ENCODE measurements at regions not wholly inside any gene's neighbourhood (a gene's known extent, or its start where the extent isn't known, plus 50 kb on each side); places are given as distances from the start of the nearest gene placed in this dataset.

GRCh38 chr12:123051556-123051955, 71.1 kb downstream of the ARL6IP4 start:
- no peaks in the 10 kb centered on the region for H4K20me1 ChIP-seq (ENCODE audit: control insufficient read depth, insufficient read depth, low read length, poor library complexity, severe bottlenecking)
- Mint-ChIP-seq H3K9me3 (ENCODE audit: insufficient read depth) (no peaks in the 10 kb centered on the region), H3K4me1 (peaks cover 8% of the 10 kb centered on the region), H3K27ac (no peak overlapping the region), H3K27me3 (no peaks in the 10 kb centered on the region), H3K4me3 (no peak overlapping the region)
- DNase-seq = no peak
- CTCF ChIA-PET = no interaction called here
- H3K9ac ChIP-seq (ENCODE audit: low read length) = no peak overlapping the region
- no peak overlapping the region for H3K4me2 ChIP-seq (replicated peaks; ENCODE audit: low read depth, low read length, poor library complexity, severe bottlenecking)
- WGBS (ENCODE audit: insufficient coverage) = no CpG with 5 or more reads among the region's 3 CpGs
- H3K4me1 ChIP-seq (ENCODE audit: control insufficient read depth in 2 of 2, insufficient read depth in 2 of 2, low read length in 2 of 2) = peaks cover 0 to 3% of the 10 kb centered on the region in 2 donors
- POLR2A ChIA-PET = no interaction called here
- TF ChIP-seq CTCF (IDR thresholded peaks at IDR 0.05) (no peak), EZH2 (IDR thresholded peaks at IDR 0.05; ENCODE audit: borderline replicate concordance, insufficient read depth, low read depth, low read length, poor library complexity, severe bottlenecking) (no peak)
- H3K9me3 ChIP-seq (ENCODE audit: control extremely low read depth in 1 of 3, control insufficient read depth in 2 of 3, insufficient read depth in 1 of 3, low read length in 2 of 3) = no peaks in the 10 kb centered on the region
- intact Hi-C loops (cut with micrococcal nuclease) = no loop called here
- H3K27ac ChIP-seq (ENCODE audit: low read length in 2 of 2) = no peak overlapping the region
- ATAC-seq (ENCODE audit: low read depth) = no peak
- H3K79me2 ChIP-seq (ENCODE audit: control insufficient read depth, insufficient read depth, low read length) = peaks cover 9% of the 10 kb centered on the region
- no peaks in the 10 kb centered on the region for H3K27me3 ChIP-seq (replicated peaks in 1 of 4; ENCODE audit: control extremely low read depth in 1 of 4, control insufficient read depth in 3 of 4, insufficient read depth in 4 of 4, low read length in 3 of 4)
- no peak overlapping the region for H2AFZ ChIP-seq (ENCODE audit: insufficient read depth, low read depth, low read length, poor library complexity, severe bottlenecking)
- H3K4me3 ChIP-seq (ENCODE audit: control extremely low read depth in 1 of 5, extremely low read depth in 1 of 5, insufficient read depth in 1 of 5, low read depth in 2 of 5, low read length in 4 of 5) = no peak overlapping the region
- no peaks in the 10 kb centered on the region for H3K36me3 ChIP-seq (replicated peaks in 1 of 2; ENCODE audit: control extremely low read depth in 1 of 2, control insufficient read depth in 1 of 2, extremely low read depth in 1 of 2, insufficient read depth in 2 of 2, low read length in 1 of 2)

GRCh38 chr12:123050913-123051312, 70.4 kb downstream of the ARL6IP4 start:
- Histone ChIP-seq H3K4me2 (replicated peaks; ENCODE audit: low read depth, low read length, poor library complexity, severe bottlenecking) (no peak overlapping the region), H3K27ac (ENCODE audit: low read length in 2 of 2) (no peak overlapping the region), H3K4me3 (ENCODE audit: control extremely low read depth in 1 of 5, extremely low read depth in 1 of 5, insufficient read depth in 1 of 5, low read depth in 2 of 5, low read length in 4 of 5) (no peak overlapping the region), H3K9me3 (ENCODE audit: control extremely low read depth in 1 of 3, control insufficient read depth in 2 of 3, insufficient read depth in 1 of 3, low read length in 2 of 3) (no peaks in the 10 kb centered on the region), H4K20me1 (ENCODE audit: control insufficient read depth, insufficient read depth, low read length, poor library complexity, severe bottlenecking) (no peaks in the 10 kb centered on the region), H3K79me2 (ENCODE audit: control insufficient read depth, insufficient read depth, low read length) (peaks cover 4% of the 10 kb centered on the region), H3K4me1 (ENCODE audit: control insufficient read depth in 2 of 2, insufficient read depth in 2 of 2, low read length in 2 of 2) (peaks cover 0 to 3% of the 10 kb centered on the region in 2 donors), H3K9ac (ENCODE audit: low read length) (no peak overlapping the region), H3K27me3 (replicated peaks in 1 of 4; ENCODE audit: control extremely low read depth in 1 of 4, control insufficient read depth in 3 of 4, insufficient read depth in 4 of 4, low read length in 3 of 4) (no peaks in the 10 kb centered on the region), H3K36me3 (replicated peaks in 1 of 2; ENCODE audit: control extremely low read depth in 1 of 2, control insufficient read depth in 1 of 2, extremely low read depth in 1 of 2, insufficient read depth in 2 of 2, low read length in 1 of 2) (no peaks in the 10 kb centered on the region), H2AFZ (ENCODE audit: insufficient read depth, low read depth, low read length, poor library complexity, severe bottlenecking) (no peak overlapping the region)
- no peaks in the 10 kb centered on the region for H3K27me3 Mint-ChIP-seq
- no peak for DNase-seq
- 88% methylated on average over 2 of the region's 4 CpGs for WGBS (ENCODE audit: insufficient coverage)
- H3K4me1 Mint-ChIP-seq = peaks cover 12% of the 10 kb centered on the region
- TF ChIP-seq EZH2 (IDR thresholded peaks at IDR 0.05; ENCODE audit: borderline replicate concordance, insufficient read depth, low read depth, low read length, poor library complexity, severe bottlenecking) (no peak), CTCF (IDR thresholded peaks at IDR 0.05) (no peak)
- no peak overlapping the region for H3K4me3 Mint-ChIP-seq
- intact Hi-C loops (cut with micrococcal nuclease) = no loop called here
- ChIA-PET CTCF (no interaction called here), POLR2A (no interaction called here)
- H3K9me3 Mint-ChIP-seq (ENCODE audit: insufficient read depth) = no peaks in the 10 kb centered on the region
- ATAC-seq (ENCODE audit: low read depth) = no peak
- H3K27ac Mint-ChIP-seq = no peak overlapping the region

All from B cell (primary cell).